Progenitor cell of endocrine pancreas (in vitro differentiated cells): ENCODE measurements at regions not wholly inside any gene's neighbourhood (a gene's known extent, or its start where the extent isn't known, plus 50 kb on each side); places are given as distances from the start of the nearest gene placed in this dataset.

Experiments used
- DNase-seq: peaks from one replicate; pipeline ENCODE4 v3.0.0; 2021; ENCODE audit warnings: low spot score; ENCODE audit not compliant: unreplicated experiment
- H3K27ac Mint-ChIP-seq: 2 replicates; pipeline ENCODE4 v1.8.0; 2021; ENCODE audit warnings: mild to moderate bottlenecking, moderate library complexity, mixed read lengths
- H3K27me3 Mint-ChIP-seq: 2 replicates; pipeline ENCODE4 v1.8.0; 2021; ENCODE audit warnings: mixed read lengths
- H3K36me3 Mint-ChIP-seq: 2 replicates; pipeline ENCODE4 v1.8.0; 2022; ENCODE audit warnings: mixed read lengths; ENCODE audit not compliant: insufficient read depth
- H3K4me1 Mint-ChIP-seq: 2 replicates; pipeline ENCODE4 v1.8.0; 2021; ENCODE audit warnings: low read depth, mixed read lengths
- H3K4me3 Mint-ChIP-seq: 2 replicates; pipeline ENCODE4 v1.8.0; 2021; ENCODE audit warnings: low read depth, mild to moderate bottlenecking, moderate library complexity, mixed read lengths
- H3K9me3 Mint-ChIP-seq: 2 replicates; pipeline ENCODE4 v1.8.0; 2021; ENCODE audit warnings: low read depth, mixed read lengths
- TF ChIP-seq, protein P1 (sequence below): fragments of 200-600 bp; sonication (generic); IDR thresholded peaks from one replicate; pipeline ENCODE4 v1.5.0; 2021; ENCODE audit warnings: antibody characterized with exemption, mild to moderate bottlenecking; ENCODE audit not compliant: unreplicated experiment

DNA sequence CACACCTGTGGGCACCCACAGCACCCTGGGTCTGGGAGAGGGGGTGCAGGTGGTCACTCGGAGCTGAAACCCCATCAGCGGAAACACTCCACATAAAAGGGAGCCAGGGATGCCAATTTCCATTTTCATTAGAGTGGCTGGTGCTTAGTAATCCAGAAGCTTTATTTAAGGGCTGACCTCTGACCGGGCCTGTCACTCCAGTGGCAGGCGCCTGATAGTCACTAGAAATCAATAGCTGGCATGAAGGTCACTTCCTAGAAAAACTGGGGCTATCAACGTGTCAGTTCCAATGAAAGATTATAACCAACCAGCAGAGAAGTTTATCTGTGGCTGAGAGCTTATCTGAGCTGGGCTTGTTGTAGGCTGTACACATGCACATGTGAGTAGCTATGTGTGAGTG lies 333.7 kb upstream of the SKOR2 start:
- Mint-ChIP-seq H3K27ac (no peak overlapping the region), H3K27me3 (peaks cover 68% of the 10 kb centered on the region), H3K9me3 (no peaks in the 10 kb centered on the region), H3K4me3 (no peak overlapping the region), H3K4me1 (peaks cover 30% of the 10 kb centered on the region), H3K36me3 (no peaks in the 10 kb centered on the region)
- no peak for DNase-seq
- TF ChIP-seq, protein P1, sequence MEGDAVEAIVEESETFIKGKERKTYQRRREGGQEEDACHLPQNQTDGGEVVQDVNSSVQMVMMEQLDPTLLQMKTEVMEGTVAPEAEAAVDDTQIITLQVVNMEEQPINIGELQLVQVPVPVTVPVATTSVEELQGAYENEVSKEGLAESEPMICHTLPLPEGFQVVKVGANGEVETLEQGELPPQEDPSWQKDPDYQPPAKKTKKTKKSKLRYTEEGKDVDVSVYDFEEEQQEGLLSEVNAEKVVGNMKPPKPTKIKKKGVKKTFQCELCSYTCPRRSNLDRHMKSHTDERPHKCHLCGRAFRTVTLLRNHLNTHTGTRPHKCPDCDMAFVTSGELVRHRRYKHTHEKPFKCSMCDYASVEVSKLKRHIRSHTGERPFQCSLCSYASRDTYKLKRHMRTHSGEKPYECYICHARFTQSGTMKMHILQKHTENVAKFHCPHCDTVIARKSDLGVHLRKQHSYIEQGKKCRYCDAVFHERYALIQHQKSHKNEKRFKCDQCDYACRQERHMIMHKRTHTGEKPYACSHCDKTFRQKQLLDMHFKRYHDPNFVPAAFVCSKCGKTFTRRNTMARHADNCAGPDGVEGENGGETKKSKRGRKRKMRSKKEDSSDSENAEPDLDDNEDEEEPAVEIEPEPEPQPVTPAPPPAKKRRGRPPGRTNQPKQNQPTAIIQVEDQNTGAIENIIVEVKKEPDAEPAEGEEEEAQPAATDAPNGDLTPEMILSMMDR: no peak

DNA sequence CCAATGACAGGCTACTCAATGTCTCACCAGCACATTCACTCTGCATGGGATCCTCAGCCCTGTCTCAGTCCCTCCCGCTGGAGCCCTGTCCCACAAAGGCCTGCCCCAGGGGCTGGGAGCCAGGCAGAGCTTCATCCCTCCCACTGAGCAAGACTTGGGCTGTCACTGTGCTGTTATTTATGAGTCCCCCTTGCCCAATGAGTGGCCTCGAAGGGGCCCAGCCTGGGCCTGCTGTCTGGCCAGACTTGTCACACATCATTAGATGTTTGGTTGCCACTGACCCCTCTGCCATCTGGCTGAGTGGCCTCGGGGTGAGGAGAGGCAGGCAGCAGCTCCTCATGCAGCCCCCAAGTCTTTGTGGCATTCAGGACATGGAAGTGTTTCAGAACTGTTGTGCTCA lies 330.6 kb upstream of the SKOR2 start:
- H3K36me3 Mint-ChIP-seq: no peaks in the 10 kb centered on the region
- H3K4me3 Mint-ChIP-seq: no peak overlapping the region
- DNase-seq: no peak
- peaks cover 40% of the 10 kb centered on the region for H3K4me1 Mint-ChIP-seq
- no peaks in the 10 kb centered on the region for H3K9me3 Mint-ChIP-seq
- H3K27me3 Mint-ChIP-seq: peaks cover 66% of the 10 kb centered on the region
- TF ChIP-seq, protein P1: no peak
- no peak overlapping the region for H3K27ac Mint-ChIP-seq

DNA sequence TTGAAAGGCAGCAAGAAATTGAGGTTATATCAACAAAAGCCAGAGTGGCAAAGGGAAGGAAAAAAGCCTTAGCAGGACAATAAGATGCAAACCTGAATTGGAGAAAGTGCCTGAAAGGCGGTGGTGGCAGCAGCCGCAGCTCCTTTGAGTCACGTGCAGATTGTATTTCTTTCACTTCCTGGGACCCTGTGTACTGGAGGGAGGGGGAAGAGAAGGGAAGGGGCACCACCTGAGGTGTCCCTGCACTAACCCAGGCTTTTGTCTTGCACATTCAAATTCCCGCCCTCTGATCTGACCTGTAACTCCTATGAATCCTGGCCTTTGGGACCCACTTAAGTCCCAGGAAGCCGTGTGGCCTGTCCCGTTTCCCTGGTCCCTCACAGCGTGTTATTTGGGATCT lies 326.1 kb upstream of the SKOR2 start:
- H3K36me3 Mint-ChIP-seq: no peaks in the 10 kb centered on the region
- H3K27ac Mint-ChIP-seq: no peak overlapping the region

DNA sequence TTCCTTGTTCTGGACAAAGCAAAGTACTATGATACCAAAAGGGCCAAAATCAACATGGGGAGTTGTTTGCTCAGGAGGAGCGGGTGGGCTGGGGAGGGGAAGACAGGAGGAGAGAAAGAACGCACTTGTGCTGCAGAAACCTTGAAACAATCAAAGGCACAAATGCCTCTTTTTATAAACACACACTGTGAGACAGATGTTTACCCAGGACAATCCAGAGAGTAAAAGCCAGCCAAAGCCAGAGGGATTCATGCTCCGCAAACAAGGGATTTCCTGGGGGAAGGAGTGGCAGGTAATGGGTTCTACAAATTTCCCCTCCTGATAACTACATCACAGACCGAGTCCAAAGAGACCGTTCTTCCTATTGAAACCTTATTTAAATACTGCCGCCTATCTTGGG lies 323.5 kb upstream of the SKOR2 start:
- Mint-ChIP-seq H3K9me3 (no peaks in the 10 kb centered on the region), H3K27me3 (peaks cover 27% of the 10 kb centered on the region), H3K4me1 (peaks cover 32% of the 10 kb centered on the region), H3K27ac (no peak overlapping the region), H3K4me3 (no peak overlapping the region), H3K36me3 (no peaks in the 10 kb centered on the region)
- no peak for DNase-seq
- TF ChIP-seq, protein P1: no peak

More for the DNA sequence above, 326.1 kb upstream of the SKOR2 start:
- Mint-ChIP-seq H3K9me3 (no peaks in the 10 kb centered on the region), H3K4me1 (peaks cover 33% of the 10 kb centered on the region), H3K4me3 (no peak overlapping the region), H3K27me3 (peaks cover 45% of the 10 kb centered on the region)
- no peak for DNase-seq
- TF ChIP-seq, protein P1: no peak

- H3K27ac Mint-ChIP-seq: no peak overlapping the region
- DNase-seq: no peak
- H3K9me3 Mint-ChIP-seq: no peaks in the 10 kb centered on the region
- H3K4me1 Mint-ChIP-seq: peaks cover 21% of the 10 kb centered on the region
- no peak overlapping the region for H3K4me3 Mint-ChIP-seq
- TF ChIP-seq, protein P1: no peak
- H3K27me3 Mint-ChIP-seq: peaks cover 33% of the 10 kb centered on the region
- H3K36me3 Mint-ChIP-seq: no peaks in the 10 kb centered on the region
These were observed 320.5 kb upstream of the SKOR2 start for GRCh38 chr18:47571957-47572356.
